CD4-positive, CD25-positive, alpha-beta regulatory T cell (primary cell): ENCODE measurements at regions not wholly inside any gene's neighbourhood (a gene's known extent, or its start where the extent isn't known, plus 50 kb on each side); places are given as distances from the start of the nearest gene placed in this dataset.

Experiments used
- ATAC-seq, 2 donors: fragments of 150-1000 bp; cut with Tn5 transposase; one replicate each; pipeline ENCODE4 v1.10.0; 2021; ENCODE audit warnings: low read depth in 2 of 2, moderate number of reproducible peaks in 2 of 2, moderate library complexity in 1 of 2
- DNase-seq, 3 donors: peaks; one replicate each; pipeline versions ENCODE4 v3.0.0 to v3.0.0-alpha.2; 2012 to 2022; ENCODE audit warnings: mixed read lengths in 1 of 3
- H3K27ac ChIP-seq: one replicate; pipeline ENCODE4 v1.7.0; 2013; ENCODE audit warnings: mild to moderate bottlenecking, low read length; ENCODE audit not compliant: insufficient read depth, poor library complexity, severe bottlenecking
- H3K27me3 ChIP-seq: one replicate; pipeline ENCODE4 v1.7.0; 2013; ENCODE audit warnings: low read length; ENCODE audit not compliant: control insufficient read depth, insufficient read depth
- H3K36me3 ChIP-seq: one replicate; pipeline ENCODE4 v1.7.0; 2013; ENCODE audit warnings: mild to moderate bottlenecking, low read length, moderate library complexity; ENCODE audit not compliant: control insufficient read depth, insufficient read depth
- H3K4me1 ChIP-seq: 2 replicates; pipeline ENCODE4 v1.7.0; 2013; ENCODE audit warnings: mild to moderate bottlenecking, low read length; ENCODE audit not compliant: insufficient read depth, control insufficient read depth, poor library complexity, severe bottlenecking
- H3K4me3 ChIP-seq: one replicate; pipeline ENCODE4 v1.7.0; 2013; ENCODE audit warnings: low read depth, mild to moderate bottlenecking, low read length, moderate library complexity
- H3K9me3 ChIP-seq, 2 experiments: 1 replicate in 1 of 2; 2 replicates in 1 of 2; pipeline ENCODE4 v1.7.0; 2013; ENCODE audit warnings: low read length in 2 of 2, mild to moderate bottlenecking in 1 of 2, moderate library complexity in 1 of 2; ENCODE audit not compliant: control insufficient read depth in 2 of 2
- H3K27ac Mint-ChIP-seq, 3 donors: one replicate each; pipeline ENCODE4 v1.8.0; 2020 to 2022; ENCODE audit warnings: mild to moderate bottlenecking in 3 of 3, mixed read lengths in 3 of 3, moderate library complexity in 2 of 3
- H3K27me3 Mint-ChIP-seq: one replicate; pipeline ENCODE4 v1.8.0; 2022; ENCODE audit warnings: mild to moderate bottlenecking, mixed read lengths
- H3K36me3 Mint-ChIP-seq: one replicate; pipeline ENCODE4 v1.8.0; 2020; ENCODE audit warnings: mixed read lengths
- H3K4me1 Mint-ChIP-seq, 4 donors: one replicate each; pipeline ENCODE4 v1.8.0; 2020 to 2022; ENCODE audit warnings: mixed read lengths in 4 of 4, mild to moderate bottlenecking in 1 of 4
- H3K4me3 Mint-ChIP-seq, 4 donors: one replicate each; pipeline ENCODE4 v1.8.0; 2020 to 2022; ENCODE audit warnings: mild to moderate bottlenecking in 4 of 4, mixed read lengths in 4 of 4, moderate library complexity in 3 of 4
- H3K9me3 Mint-ChIP-seq, 7 donors: one replicate each; pipeline ENCODE4 v1.8.0; 2020 to 2022; ENCODE audit warnings: mixed read lengths in 7 of 7, mild to moderate bottlenecking in 3 of 7, moderate library complexity in 2 of 7

- H3K27me3 ChIP-seq, result no peaks in the 10 kb centered on the region
- Mint-ChIP-seq H3K9me3 (peaks cover 0 to 26% (median 8%) of the 10 kb centered on the region in 7 donors), H3K27me3 (no peaks in the 10 kb centered on the region), H3K27ac (no peak overlapping the region), H3K36me3 (no peaks in the 10 kb centered on the region), H3K4me1 (no peaks in the 10 kb centered on the region), H3K4me3 (no peak overlapping the region)
- H3K27ac ChIP-seq, result no peak overlapping the region
- no peaks in the 10 kb centered on the region for H3K36me3 ChIP-seq
- DNase-seq, result no peak
- H3K9me3 ChIP-seq, result peaks cover 0 to 1% of the 10 kb centered on the region in 2 experiments
- H3K4me3 ChIP-seq, result no peak overlapping the region
- H3K4me1 ChIP-seq, result no peaks in the 10 kb centered on the region
- no peak for ATAC-seq
These were observed 186.8 kb upstream of the DLGAP1 start for GRCh38 chr18:4641771-4642368.

- peaks cover 0 to 21% (median 4%) of the 10 kb centered on the region in 7 donors for H3K9me3 Mint-ChIP-seq
- Histone ChIP-seq H3K27me3 (no peaks in the 10 kb centered on the region), H3K4me3 (no peak overlapping the region), H3K36me3 (no peaks in the 10 kb centered on the region), H3K4me1 (no peaks in the 10 kb centered on the region), H3K27ac (no peak overlapping the region), H3K9me3 (peaks cover 0 to 1% of the 10 kb centered on the region in 2 experiments)
- H3K27me3 Mint-ChIP-seq, result no peaks in the 10 kb centered on the region
- DNase-seq, result no peak
- H3K4me3 Mint-ChIP-seq, result no peak overlapping the region
- H3K27ac Mint-ChIP-seq, result no peak overlapping the region
- no peak for ATAC-seq
- no peaks in the 10 kb centered on the region for H3K4me1 Mint-ChIP-seq
- H3K36me3 Mint-ChIP-seq, result no peaks in the 10 kb centered on the region
These were observed 185.4 kb upstream of the DLGAP1 start for GRCh38 chr18:4640349-4641012.

GRCh38 chr18:4639628-4640310, 184.7 kb upstream of the DLGAP1 start:
- Mint-ChIP-seq H3K4me1 (no peaks in the 10 kb centered on the region), H3K9me3 (peaks cover 3 to 20% (median 5%) of the 10 kb centered on the region in 7 donors), H3K27ac (no peak overlapping the region), H3K4me3 (no peak overlapping the region), H3K36me3 (no peaks in the 10 kb centered on the region), H3K27me3 (no peaks in the 10 kb centered on the region)
- no peak for DNase-seq
- H3K27ac ChIP-seq, result no peak overlapping the region
- H3K9me3 ChIP-seq, result no peaks in the 10 kb centered on the region
- no peak for ATAC-seq
- H3K4me1 ChIP-seq, result no peaks in the 10 kb centered on the region
- H3K27me3 ChIP-seq, result no peaks in the 10 kb centered on the region
- no peak overlapping the region for H3K4me3 ChIP-seq
- no peaks in the 10 kb centered on the region for H3K36me3 ChIP-seq

GRCh38 chr18:4638680-4639079, 183.6 kb upstream of the DLGAP1 start:
- no peak overlapping the region for H3K27ac ChIP-seq
- peaks cover 2 to 22% (median 5%) of the 10 kb centered on the region in 7 donors for H3K9me3 Mint-ChIP-seq
- no peaks in the 10 kb centered on the region for H3K36me3 ChIP-seq
- no peaks in the 10 kb centered on the region for H3K4me1 Mint-ChIP-seq
- H3K27me3 Mint-ChIP-seq, result no peaks in the 10 kb centered on the region
- H3K27ac Mint-ChIP-seq, result no peak overlapping the region
- no peaks in the 10 kb centered on the region for H3K27me3 ChIP-seq
- H3K4me1 ChIP-seq, result no peaks in the 10 kb centered on the region
- ATAC-seq (no peak), DNase-seq (no peak)
- H3K9me3 ChIP-seq, result no peaks in the 10 kb centered on the region
- H3K4me3 ChIP-seq, result no peak overlapping the region
- no peak overlapping the region for H3K4me3 Mint-ChIP-seq
- H3K36me3 Mint-ChIP-seq, result no peaks in the 10 kb centered on the region

GRCh38 chr18:4637876-4638275, 182.8 kb upstream of the DLGAP1 start:
- no peaks in the 10 kb centered on the region for H3K27me3 Mint-ChIP-seq

GRCh38 chr18:4636967-4637366, 181.9 kb upstream of the DLGAP1 start:
- no peaks in the 10 kb centered on the region for H3K4me1 ChIP-seq
- H3K4me3 ChIP-seq, result no peak overlapping the region
- no peak overlapping the region for H3K4me3 Mint-ChIP-seq
- ATAC-seq (no peak), DNase-seq (no peak)
- H3K27ac ChIP-seq, result no peak overlapping the region
- no peaks in the 10 kb centered on the region for H3K36me3 Mint-ChIP-seq
- H3K4me1 Mint-ChIP-seq, result no peaks in the 10 kb centered on the region
- no peaks in the 10 kb centered on the region for H3K27me3 ChIP-seq
- no peak overlapping the region for H3K27ac Mint-ChIP-seq
- H3K9me3 ChIP-seq, result no peaks in the 10 kb centered on the region
- H3K27me3 Mint-ChIP-seq, result no peaks in the 10 kb centered on the region
- no peaks in the 10 kb centered on the region for H3K36me3 ChIP-seq
- peaks cover 2 to 30% (median 8%) of the 10 kb centered on the region in 7 donors for H3K9me3 Mint-ChIP-seq

More at GRCh38 chr18:4637876-4638275, 182.8 kb upstream of the DLGAP1 start:
- ATAC-seq (no peak), DNase-seq (no peak)
- Mint-ChIP-seq H3K4me3 (no peak overlapping the region), H3K4me1 (no peaks in the 10 kb centered on the region), H3K27ac (no peak overlapping the region), H3K36me3 (no peaks in the 10 kb centered on the region), H3K9me3 (peaks cover under 1 to 23% (median 5%) of the 10 kb centered on the region in 7 donors)
- Histone ChIP-seq H3K27me3 (no peaks in the 10 kb centered on the region), H3K4me3 (no peak overlapping the region), H3K9me3 (no peaks in the 10 kb centered on the region), H3K27ac (no peak overlapping the region), H3K36me3 (no peaks in the 10 kb centered on the region), H3K4me1 (no peaks in the 10 kb centered on the region)

- H3K4me3 Mint-ChIP-seq, result no peak overlapping the region
- H3K9me3 Mint-ChIP-seq, result peaks cover 1 to 21% (median 6%) of the 10 kb centered on the region in 7 donors
- ATAC-seq (no peak), DNase-seq (no peak)
- Histone ChIP-seq H3K9me3 (no peaks in the 10 kb centered on the region), H3K27me3 (no peaks in the 10 kb centered on the region), H3K36me3 (no peaks in the 10 kb centered on the region), H3K4me1 (no peaks in the 10 kb centered on the region), H3K4me3 (no peak overlapping the region), H3K27ac (no peak overlapping the region)
- H3K27me3 Mint-ChIP-seq, result no peaks in the 10 kb centered on the region
- H3K4me1 Mint-ChIP-seq, result no peaks in the 10 kb centered on the region
- no peak overlapping the region for H3K27ac Mint-ChIP-seq
- no peaks in the 10 kb centered on the region for H3K36me3 Mint-ChIP-seq
These were observed 176.1 kb upstream of the DLGAP1 start for GRCh38 chr18:4631239-4631638.
